PC-3 (cell line): ENCODE measurements at regions not wholly inside any gene's neighbourhood (a gene's known extent, or its start where the extent isn't known, plus 50 kb on each side); places are given as distances from the start of the nearest gene placed in this dataset.

Experiments
- EZH2 ChIP-seq: fragments of 300-600 bp; sonication (generic); IDR thresholded peaks from one replicate; pipeline ENCODE4 v1.6.1; 2017; ENCODE audit warnings: antibody characterized with exemption, mild to moderate bottlenecking, low read length; ENCODE audit not compliant: unreplicated experiment
- EZH2phosphoT487 ChIP-seq: fragments of 300-600 bp; sonication (generic); IDR thresholded peaks from 2 replicates; pipeline ENCODE4 v1.6.1; 2018; ENCODE audit warnings: mild to moderate bottlenecking, antibody characterized with exemption, low read length, borderline replicate concordance
- TF ChIP-seq, protein P1 (sequence below): fragments of 300-600 bp; sonication (generic); conservative IDR thresholded peaks from 2 replicates; pipeline ENCODE4 v1.5.1; 2017; ENCODE audit warnings: antibody characterized with exemption, low read depth, mild to moderate bottlenecking, low read length

DNA sequence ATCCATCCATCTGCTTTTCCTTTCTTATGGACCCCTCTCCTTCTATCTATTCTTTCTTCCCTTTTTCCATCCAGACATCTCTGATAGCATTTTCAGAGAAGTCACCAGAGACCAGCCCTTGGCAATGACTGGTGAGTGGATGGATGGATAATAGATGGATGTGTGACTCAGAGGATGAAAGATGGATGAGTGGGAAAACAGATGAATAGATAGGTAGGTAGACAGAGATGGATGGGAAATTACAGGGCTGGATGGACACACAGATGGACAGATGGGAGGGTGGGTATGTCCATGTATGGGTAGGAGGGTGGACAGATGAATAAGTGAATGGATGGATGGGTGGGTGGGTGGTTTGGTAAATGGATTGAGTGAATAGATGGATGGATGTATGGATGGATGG is 101.0 kb downstream of the LITAF start:
- TF ChIP-seq, protein P1, sequence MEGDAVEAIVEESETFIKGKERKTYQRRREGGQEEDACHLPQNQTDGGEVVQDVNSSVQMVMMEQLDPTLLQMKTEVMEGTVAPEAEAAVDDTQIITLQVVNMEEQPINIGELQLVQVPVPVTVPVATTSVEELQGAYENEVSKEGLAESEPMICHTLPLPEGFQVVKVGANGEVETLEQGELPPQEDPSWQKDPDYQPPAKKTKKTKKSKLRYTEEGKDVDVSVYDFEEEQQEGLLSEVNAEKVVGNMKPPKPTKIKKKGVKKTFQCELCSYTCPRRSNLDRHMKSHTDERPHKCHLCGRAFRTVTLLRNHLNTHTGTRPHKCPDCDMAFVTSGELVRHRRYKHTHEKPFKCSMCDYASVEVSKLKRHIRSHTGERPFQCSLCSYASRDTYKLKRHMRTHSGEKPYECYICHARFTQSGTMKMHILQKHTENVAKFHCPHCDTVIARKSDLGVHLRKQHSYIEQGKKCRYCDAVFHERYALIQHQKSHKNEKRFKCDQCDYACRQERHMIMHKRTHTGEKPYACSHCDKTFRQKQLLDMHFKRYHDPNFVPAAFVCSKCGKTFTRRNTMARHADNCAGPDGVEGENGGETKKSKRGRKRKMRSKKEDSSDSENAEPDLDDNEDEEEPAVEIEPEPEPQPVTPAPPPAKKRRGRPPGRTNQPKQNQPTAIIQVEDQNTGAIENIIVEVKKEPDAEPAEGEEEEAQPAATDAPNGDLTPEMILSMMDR, result no peak
- TF ChIP-seq EZH2phosphoT487 (no peak), EZH2 (no peak)
